Tibial artery (tissue), 4 donors: ENCODE measurements at regions not wholly inside any gene's neighbourhood (a gene's known extent, or its start where the extent isn't known, plus 50 kb on each side); places are given as distances from the start of the nearest gene placed in this dataset.
A peak's percentile ranks its signal among the peaks of the same experiment; 100 is the strongest.

ENCODE experiments used
- DNase-seq, 2 donors: peaks; one replicate each; pipeline ENCODE4 v3.0.0-alpha.2; 2019
- H3K27ac ChIP-seq, 2 donors: fragments of 200-600 bp; sonication (generic) in 1 of 2; 1 replicate in 1 of 2; 2 replicates in 1 of 2; pipeline ENCODE4 v1.5.1; 2018 to 2019; ENCODE audit warnings: mild to moderate bottlenecking in 1 of 2
- H3K27me3 ChIP-seq, 2 donors: fragments of 200-600 bp; sonication (generic) in 1 of 2; one replicate each; pipeline versions ENCODE4 v1.5.1 to v1.6.0; 2016 to 2019
- H3K36me3 ChIP-seq, 3 donors: fragments of 200-600 bp; sonication (generic) in 2 of 3; one replicate each; pipeline ENCODE4 v1.5.1; 2016 to 2019; ENCODE audit warnings: mild to moderate bottlenecking in 2 of 3
- H3K4me1 ChIP-seq, 4 donors: fragments of 200-600 bp; sonication (generic) in 2 of 4; 1 replicate in 3 of 4; 2 replicates in 1 of 4; pipeline ENCODE4 v1.5.1; 2016 to 2019
- H3K4me3 ChIP-seq, 2 donors: fragments of 200-600 bp; sonication (generic) in 1 of 2; 1 replicate in 1 of 2; 2 replicates in 1 of 2; pipeline ENCODE4 v1.5.1; 2018 to 2019; ENCODE audit warnings: mild to moderate bottlenecking in 2 of 2
- H3K9me3 ChIP-seq, 3 donors: fragments of 200-600 bp; sonication (generic) in 1 of 3; one replicate each; pipeline ENCODE4 v1.5.1; 2016 to 2019
- CTCF ChIP-seq, 2 experiments: fragments of 200-600 bp in 1 of 2; fragments of 450-650 bp in 1 of 2; IDR thresholded peaks; one replicate each; pipeline ENCODE4 v1.5.1; 2017 to 2019; ENCODE audit warnings: antibody characterized with exemption in 2 of 2, mild to moderate bottlenecking in 1 of 2, moderate library complexity in 1 of 2
- intact Hi-C: fragments of 100-400 bp; cut with DNase I; formaldehyde crosslinking; loops from one replicate; pipeline ENCODE4 v1.15.0; 2023; ENCODE audit warnings: low total_unique reads

- Histone ChIP-seq H3K36me3 (no peaks in the 10 kb centered on the region), H3K9me3 (no peaks in the 10 kb centered on the region), H3K27ac (no peak overlapping the region), H3K4me1 (peaks cover 0 to 28% (median 20%) of the 10 kb centered on the region in 4 donors), H3K27me3 (no peaks in the 10 kb centered on the region), H3K4me3 (no peak overlapping the region)
- TF ChIP-seq CTCF (IDR thresholded peaks at IDR 0.05), result no peak
- no peak for DNase-seq
- intact Hi-C loops, result no loop called here
Observed at GRCh38 chr10:43851030-43851429, 202.3 kb upstream of the ZNF32 start.

- H3K27me3 ChIP-seq, result no peaks in the 10 kb centered on the region
- H3K36me3 ChIP-seq, result no peaks in the 10 kb centered on the region
- TF ChIP-seq CTCF (IDR thresholded peaks at IDR 0.05), result no peak
- no peak for DNase-seq
- H3K27ac ChIP-seq, result no peak overlapping the region
- H3K4me1 ChIP-seq, result peaks cover 0 to 39% (median 26%) of the 10 kb centered on the region in 4 donors
- intact Hi-C loops, result no loop called here
- no peaks in the 10 kb centered on the region for H3K9me3 ChIP-seq
- H3K4me3 ChIP-seq, result no peak overlapping the region
Observed at GRCh38 chr10:43849551-43849950, 200.9 kb upstream of the ZNF32 start.

- H3K27ac ChIP-seq, result peak overlapping the region; percentile 66 to 68
- intact Hi-C loops, result no loop called here
Observed at GRCh38 chr10:43846968-43847367, 198.3 kb upstream of the ZNF32 start.

DNA sequence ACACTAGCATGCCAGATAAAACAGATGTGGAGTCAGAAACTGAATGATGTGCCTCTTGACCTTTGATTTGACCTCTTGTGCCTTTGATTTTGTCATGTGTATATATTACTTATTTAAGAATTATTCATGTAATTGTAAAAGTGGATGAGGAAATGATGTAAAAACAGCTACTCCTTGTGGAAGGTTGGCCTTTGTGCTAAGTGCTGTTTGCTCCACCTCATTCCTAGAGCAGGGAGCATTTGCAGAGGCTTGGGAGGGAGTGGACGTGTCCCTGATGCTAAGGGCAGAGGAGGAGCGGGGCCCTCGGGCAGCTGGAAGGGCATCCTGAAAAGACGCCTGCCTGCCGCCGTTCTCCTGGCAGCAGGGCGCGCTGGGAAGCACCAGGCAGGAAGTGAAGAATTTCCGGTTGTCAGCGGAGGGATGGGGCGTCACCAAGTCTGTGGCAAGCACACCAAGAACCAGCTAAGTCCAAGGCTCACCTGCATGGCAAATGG lies 197.6 kb upstream of the ZNF32 start:
- Histone ChIP-seq H3K27me3 (no peaks in the 10 kb centered on the region), H3K27ac (peak overlapping the region; percentile 66 to 68), H3K9me3 (no peaks in the 10 kb centered on the region), H3K4me3 (no peak overlapping the region), H3K4me1 (peaks cover 5 to 49% (median 30%) of the 10 kb centered on the region in 4 donors), H3K36me3 (no peaks in the 10 kb centered on the region)
- DNase-seq, result no peak
- intact Hi-C loops, result no loop called here
- no peak for TF ChIP-seq CTCF (IDR thresholded peaks at IDR 0.05)

More at GRCh38 chr10:43846968-43847367, 198.3 kb upstream of the ZNF32 start:
- Histone ChIP-seq H3K4me3 (no peak overlapping the region), H3K9me3 (no peaks in the 10 kb centered on the region), H3K36me3 (no peaks in the 10 kb centered on the region), H3K27me3 (no peaks in the 10 kb centered on the region), H3K4me1 (peaks cover 5 to 49% (median 30%) of the 10 kb centered on the region in 4 donors)
- no peak for TF ChIP-seq CTCF (IDR thresholded peaks at IDR 0.05)
- no peak for DNase-seq

- Histone ChIP-seq H3K4me3 (no peak overlapping the region), H3K4me1 (peaks cover 5 to 49% (median 30%) of the 10 kb centered on the region in 4 donors), H3K27ac (peak overlapping the region; percentile 26 to 66), H3K27me3 (no peaks in the 10 kb centered on the region), H3K36me3 (no peaks in the 10 kb centered on the region), H3K9me3 (no peaks in the 10 kb centered on the region)
- DNase-seq, result no peak
- TF ChIP-seq CTCF (IDR thresholded peaks at IDR 0.05), result no peak
- intact Hi-C loops, result no loop called here
Observed at GRCh38 chr10:43845121-43845520, 196.4 kb upstream of the ZNF32 start.

- no peak for TF ChIP-seq CTCF (IDR thresholded peaks at IDR 0.05)
- no peaks in the 10 kb centered on the region for H3K36me3 ChIP-seq
- no peaks in the 10 kb centered on the region for H3K9me3 ChIP-seq
- intact Hi-C loops, result no loop called here
- H3K4me1 ChIP-seq, result peaks cover 5 to 49% (median 30%) of the 10 kb centered on the region in 4 donors
- peak overlapping the region; percentile 26 to 66 for H3K27ac ChIP-seq
- H3K27me3 ChIP-seq, result no peaks in the 10 kb centered on the region
- H3K4me3 ChIP-seq, result no peak overlapping the region
- DNase-seq, result peak in 1 of 2 donors; percentile 65
Observed at GRCh38 chr10:43844221-43844620, 195.5 kb upstream of the ZNF32 start.
